Left ventricle myocardium inferior (tissue), 1 donor: ENCODE measurements at regions not wholly inside any gene's neighbourhood (a gene's known extent, or its start where the extent isn't known, plus 50 kb on each side); places are given as distances from the start of the nearest gene placed in this dataset.

Source experiments
- DNase-seq: peaks from one replicate; pipeline ENCODE4 v3.0.0-alpha.2; 2020
- H3K27ac ChIP-seq: fragments of 200-600 bp; replicated peaks from 2 replicates; pipeline ENCODE4 v1.8.0; 2021
- H3K27me3 ChIP-seq: fragments of 200-600 bp; 2 replicates; pipeline ENCODE4 v1.8.0; 2021; ENCODE audit warnings: low read depth
- H3K36me3 ChIP-seq: fragments of 200-600 bp; 2 replicates; pipeline ENCODE4 v1.8.0; 2021
- H3K4me1 ChIP-seq: fragments of 200-600 bp; 2 replicates; pipeline ENCODE4 v1.8.0; 2021
- H3K4me3 ChIP-seq: fragments of 200-600 bp; 2 replicates; pipeline ENCODE4 v1.8.0; 2021; ENCODE audit warnings: mild to moderate bottlenecking, moderate library complexity
- H3K9me3 ChIP-seq: fragments of 200-600 bp; replicated peaks from 2 replicates; pipeline ENCODE4 v1.8.0; 2021
- intact Hi-C: fragments of 100-400 bp; cut with micrococcal nuclease; formaldehyde crosslinking; loops from one replicate; pipeline ENCODE4 v1.11.0; 2022
- TF ChIP-seq, protein P1 (sequence below): fragments of 200-600 bp; IDR thresholded peaks from 2 replicates; pipeline ENCODE4 v1.8.0; 2021; ENCODE audit warnings: antibody characterized with exemption, mild to moderate bottlenecking, borderline replicate concordance
- donor health status: DM: no; HTN: yes; CAD: no; lungs with severe emphysema.

DNA sequence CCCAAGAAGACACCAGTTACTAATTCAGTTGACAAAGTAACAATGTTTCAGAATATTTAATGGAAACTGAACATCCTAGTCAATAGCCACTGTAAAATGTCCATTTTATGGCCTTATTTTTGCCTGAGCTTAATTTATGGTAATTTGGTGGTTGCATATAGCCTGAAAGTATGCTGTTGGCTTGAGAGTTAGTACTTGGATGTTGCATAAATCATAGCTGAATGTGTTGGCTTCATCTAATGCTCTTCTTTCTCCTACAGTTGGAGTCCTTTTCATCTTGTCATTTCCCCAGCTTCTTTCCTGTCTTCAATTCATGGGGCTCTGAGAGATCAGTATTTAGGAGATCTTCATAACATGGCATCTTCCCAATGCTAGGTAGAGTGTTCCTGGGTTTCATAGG, 164.6 kb downstream of the MAT2B start:
- DNase-seq: no peak
- Histone ChIP-seq H3K36me3 (no peaks in the 10 kb centered on the region), H3K4me1 (no peaks in the 10 kb centered on the region), H3K4me3 (no peak overlapping the region), H3K27me3 (no peaks in the 10 kb centered on the region), H3K9me3 (no peaks in the 10 kb centered on the region), H3K27ac (no peak overlapping the region)
- intact Hi-C loops: no loop called here
- TF ChIP-seq, protein P1, sequence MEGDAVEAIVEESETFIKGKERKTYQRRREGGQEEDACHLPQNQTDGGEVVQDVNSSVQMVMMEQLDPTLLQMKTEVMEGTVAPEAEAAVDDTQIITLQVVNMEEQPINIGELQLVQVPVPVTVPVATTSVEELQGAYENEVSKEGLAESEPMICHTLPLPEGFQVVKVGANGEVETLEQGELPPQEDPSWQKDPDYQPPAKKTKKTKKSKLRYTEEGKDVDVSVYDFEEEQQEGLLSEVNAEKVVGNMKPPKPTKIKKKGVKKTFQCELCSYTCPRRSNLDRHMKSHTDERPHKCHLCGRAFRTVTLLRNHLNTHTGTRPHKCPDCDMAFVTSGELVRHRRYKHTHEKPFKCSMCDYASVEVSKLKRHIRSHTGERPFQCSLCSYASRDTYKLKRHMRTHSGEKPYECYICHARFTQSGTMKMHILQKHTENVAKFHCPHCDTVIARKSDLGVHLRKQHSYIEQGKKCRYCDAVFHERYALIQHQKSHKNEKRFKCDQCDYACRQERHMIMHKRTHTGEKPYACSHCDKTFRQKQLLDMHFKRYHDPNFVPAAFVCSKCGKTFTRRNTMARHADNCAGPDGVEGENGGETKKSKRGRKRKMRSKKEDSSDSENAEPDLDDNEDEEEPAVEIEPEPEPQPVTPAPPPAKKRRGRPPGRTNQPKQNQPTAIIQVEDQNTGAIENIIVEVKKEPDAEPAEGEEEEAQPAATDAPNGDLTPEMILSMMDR: no peak

DNA sequence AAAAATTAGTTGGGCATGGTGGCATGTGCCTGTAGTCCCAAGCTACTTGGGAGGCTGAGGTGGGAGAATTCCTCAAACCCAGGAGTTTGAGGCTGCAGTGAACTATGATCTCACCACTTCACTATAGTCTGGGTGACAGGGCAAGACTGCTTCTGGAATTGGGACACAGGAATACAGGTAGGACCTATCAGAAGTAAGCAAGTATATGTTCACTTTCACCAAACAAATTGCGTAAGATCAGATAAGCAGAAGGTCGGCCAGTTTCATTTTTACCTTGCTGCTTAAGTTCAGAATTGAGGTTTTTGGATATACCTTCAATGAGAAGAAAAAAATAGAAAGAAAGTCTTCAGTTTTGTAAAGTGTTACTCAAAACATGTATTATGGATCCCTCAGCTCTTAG, 171.7 kb downstream of the MAT2B start:
- Histone ChIP-seq H3K4me1 (no peaks in the 10 kb centered on the region), H3K36me3 (no peaks in the 10 kb centered on the region), H3K27me3 (no peaks in the 10 kb centered on the region), H3K4me3 (no peak overlapping the region), H3K9me3 (no peaks in the 10 kb centered on the region), H3K27ac (no peak overlapping the region)
- TF ChIP-seq, protein P1: no peak
- intact Hi-C loops: no loop called here
- no peak for DNase-seq

- no peak for DNase-seq
- Histone ChIP-seq H3K9me3 (no peaks in the 10 kb centered on the region), H3K27me3 (no peaks in the 10 kb centered on the region), H3K4me1 (no peaks in the 10 kb centered on the region), H3K27ac (no peak overlapping the region), H3K36me3 (no peaks in the 10 kb centered on the region), H3K4me3 (no peak overlapping the region)
- TF ChIP-seq, protein P1: no peak
- intact Hi-C loops: no loop called here
Measured at GRCh38 chr5:163682234-163682633, 176.8 kb downstream of the MAT2B start.

DNA sequence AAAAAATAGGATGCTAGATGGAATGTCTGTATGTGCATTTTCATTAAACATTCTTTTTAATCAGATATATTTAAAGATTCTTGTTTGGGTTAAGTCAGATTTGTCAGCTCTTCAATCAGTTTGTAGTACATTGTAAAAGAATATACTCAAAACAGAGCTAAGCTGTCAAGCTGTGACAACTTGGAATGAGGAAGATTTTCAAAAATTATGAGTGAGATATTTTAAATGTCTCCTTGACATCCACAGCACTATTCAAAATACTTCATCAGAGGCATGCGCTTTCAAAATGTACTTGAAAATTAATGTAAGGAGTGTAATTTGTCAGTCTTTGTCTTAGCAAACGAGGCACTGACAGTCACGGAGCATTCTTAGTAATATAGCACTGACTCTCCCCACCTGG, 182.0 kb downstream of the MAT2B start:
- TF ChIP-seq, protein P1: no peak
- no peak overlapping the region for H3K4me3 ChIP-seq
- H3K9me3 ChIP-seq: no peaks in the 10 kb centered on the region
- intact Hi-C loops: no loop called here
- H3K36me3 ChIP-seq: no peaks in the 10 kb centered on the region
- no peaks in the 10 kb centered on the region for H3K27me3 ChIP-seq
- DNase-seq: no peak
- H3K4me1 ChIP-seq: no peaks in the 10 kb centered on the region
- no peak overlapping the region for H3K27ac ChIP-seq

GRCh38 chr5:163692091-163692490, 186.7 kb downstream of the MAT2B start:
- intact Hi-C loops: no loop called here
- TF ChIP-seq, protein P1: no peak
- H3K36me3 ChIP-seq: no peaks in the 10 kb centered on the region

More at GRCh38 chr5:163692091-163692490, 186.7 kb downstream of the MAT2B start:
- Histone ChIP-seq H3K27me3 (no peaks in the 10 kb centered on the region), H3K27ac (no peak overlapping the region), H3K4me1 (no peaks in the 10 kb centered on the region), H3K4me3 (no peak overlapping the region), H3K9me3 (no peaks in the 10 kb centered on the region)
- no peak for DNase-seq
